Kidney epithelial cell (primary cell): ENCODE measurements at regions not wholly inside any gene's neighbourhood (a gene's known extent, or its start where the extent isn't known, plus 50 kb on each side); places are given as distances from the start of the nearest gene placed in this dataset.

Source experiments
- DNase-seq: peaks from one replicate; pipeline ENCODE4 v3.0.0-alpha.2; 2010; ENCODE audit warnings: low read depth
- H3K27me3 ChIP-seq: 2 replicates; pipeline ENCODE4 v1.6.0; 2011; ENCODE audit warnings: low read length; ENCODE audit not compliant: control insufficient read depth, insufficient read depth
- H3K36me3 ChIP-seq: 2 replicates; pipeline ENCODE4 v1.5.1; 2011; ENCODE audit warnings: low read length; ENCODE audit not compliant: control insufficient read depth, insufficient read depth
- H3K4me3 ChIP-seq: 2 replicates; pipeline ENCODE4 v1.5.1; 2011; ENCODE audit warnings: low read depth, mild to moderate bottlenecking, control low read depth, low read length
- TF ChIP-seq, protein P1 (sequence below): IDR thresholded peaks from 2 replicates; pipeline ENCODE4 v1.5.1; 2011; ENCODE audit warnings: mild to moderate bottlenecking, moderate library complexity, low read length, control low read depth, inconsistent platforms; ENCODE audit not compliant: insufficient read depth, poor library complexity, severe bottlenecking

DNA sequence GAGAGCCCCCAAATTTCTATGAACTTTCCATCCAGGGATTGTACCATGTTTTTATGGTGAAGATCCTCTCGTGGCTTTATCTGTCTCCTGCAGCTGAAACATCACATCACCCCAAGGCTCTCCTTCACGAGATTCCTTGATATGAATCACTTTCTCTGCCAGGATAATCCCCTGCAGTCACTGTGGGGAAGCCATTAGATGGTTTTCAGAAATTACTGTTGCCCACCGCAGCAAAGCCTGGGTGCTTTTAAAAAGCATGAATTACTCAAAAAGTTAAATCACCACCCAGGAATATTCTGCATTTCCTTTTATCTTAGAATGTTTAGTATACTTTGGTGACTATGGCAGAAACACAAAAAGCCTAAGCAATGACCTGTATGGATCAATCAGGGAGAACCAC, 428.4 kb upstream of the SLC14A2 start:
- Histone ChIP-seq H3K4me3 (no peak overlapping the region), H3K27me3 (no peaks in the 10 kb centered on the region), H3K36me3 (no peaks in the 10 kb centered on the region)
- TF ChIP-seq, protein P1, sequence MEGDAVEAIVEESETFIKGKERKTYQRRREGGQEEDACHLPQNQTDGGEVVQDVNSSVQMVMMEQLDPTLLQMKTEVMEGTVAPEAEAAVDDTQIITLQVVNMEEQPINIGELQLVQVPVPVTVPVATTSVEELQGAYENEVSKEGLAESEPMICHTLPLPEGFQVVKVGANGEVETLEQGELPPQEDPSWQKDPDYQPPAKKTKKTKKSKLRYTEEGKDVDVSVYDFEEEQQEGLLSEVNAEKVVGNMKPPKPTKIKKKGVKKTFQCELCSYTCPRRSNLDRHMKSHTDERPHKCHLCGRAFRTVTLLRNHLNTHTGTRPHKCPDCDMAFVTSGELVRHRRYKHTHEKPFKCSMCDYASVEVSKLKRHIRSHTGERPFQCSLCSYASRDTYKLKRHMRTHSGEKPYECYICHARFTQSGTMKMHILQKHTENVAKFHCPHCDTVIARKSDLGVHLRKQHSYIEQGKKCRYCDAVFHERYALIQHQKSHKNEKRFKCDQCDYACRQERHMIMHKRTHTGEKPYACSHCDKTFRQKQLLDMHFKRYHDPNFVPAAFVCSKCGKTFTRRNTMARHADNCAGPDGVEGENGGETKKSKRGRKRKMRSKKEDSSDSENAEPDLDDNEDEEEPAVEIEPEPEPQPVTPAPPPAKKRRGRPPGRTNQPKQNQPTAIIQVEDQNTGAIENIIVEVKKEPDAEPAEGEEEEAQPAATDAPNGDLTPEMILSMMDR = no peak
- no peak for DNase-seq

DNA sequence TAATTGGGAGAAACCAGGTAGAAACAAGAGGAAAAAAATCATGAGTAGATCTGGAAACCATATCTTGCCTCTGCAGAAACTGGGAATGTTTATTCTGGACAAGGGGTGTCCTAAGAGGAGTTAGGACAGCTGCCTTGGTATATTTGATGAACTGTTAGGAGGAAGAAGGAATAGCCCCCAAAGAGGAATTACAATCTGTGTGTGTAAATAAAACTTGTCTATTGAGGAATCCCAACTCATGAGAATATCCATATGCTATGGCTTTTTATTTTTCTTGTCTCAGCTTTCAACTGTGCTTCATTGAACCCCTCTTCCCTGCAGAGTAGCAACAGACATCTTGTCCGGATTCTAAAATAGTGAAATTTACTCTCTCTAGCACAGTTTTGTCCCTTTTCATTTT, 423.5 kb upstream of the SLC14A2 start:
- H3K27me3 ChIP-seq = no peaks in the 10 kb centered on the region
- no peak overlapping the region for H3K4me3 ChIP-seq
- DNase-seq = no peak
- H3K36me3 ChIP-seq = no peaks in the 10 kb centered on the region
- TF ChIP-seq, protein P1 = no peak

DNA sequence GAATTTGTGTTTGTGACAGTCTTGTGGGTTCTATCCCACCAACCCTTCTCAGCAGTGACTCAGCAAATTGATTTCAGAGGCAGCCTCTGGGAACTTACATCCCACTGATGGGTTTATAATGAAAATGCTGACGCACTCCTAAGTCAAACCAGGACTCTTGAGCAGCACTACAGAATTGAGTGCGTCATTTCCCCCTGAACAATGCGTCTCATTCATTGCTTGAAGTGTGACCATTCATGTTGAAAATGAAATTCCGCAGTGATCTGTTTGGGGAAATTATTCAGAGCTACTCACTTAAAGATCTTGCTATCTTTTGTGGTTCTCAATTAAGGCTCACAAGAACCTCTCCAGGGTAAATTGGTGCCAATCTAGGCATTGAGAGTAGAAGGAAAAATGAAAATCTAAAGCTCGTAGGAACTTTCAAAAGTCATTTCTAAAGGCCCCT, 417.7 kb upstream of the SLC14A2 start:
- peak; percentile 79 for DNase-seq
- H3K4me3 ChIP-seq = no peak overlapping the region

DNA sequence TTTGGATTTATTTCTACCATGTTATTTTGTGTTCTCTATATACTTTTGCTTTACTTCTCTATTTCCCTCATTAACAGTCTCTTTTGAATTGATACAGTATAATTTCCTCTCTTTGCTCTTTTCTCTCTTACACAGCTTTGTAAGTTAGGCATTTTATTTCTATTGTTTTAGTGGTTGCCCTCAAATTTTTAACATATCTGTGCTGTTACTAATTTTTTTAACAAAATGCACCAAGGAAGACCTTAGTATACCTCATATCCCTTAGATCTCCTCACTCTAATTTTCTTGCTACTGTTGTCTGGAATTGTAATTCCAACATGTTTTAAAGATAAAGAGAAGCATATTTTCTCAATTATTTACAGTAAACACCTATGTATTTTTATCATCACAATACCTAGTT, 416.8 kb upstream of the SLC14A2 start:
- H3K36me3 ChIP-seq = no peaks in the 10 kb centered on the region
- H3K27me3 ChIP-seq = no peaks in the 10 kb centered on the region
- no peak for DNase-seq
- TF ChIP-seq, protein P1 = no peak
- no peak overlapping the region for H3K4me3 ChIP-seq

More for the DNA sequence above, 417.7 kb upstream of the SLC14A2 start:
- TF ChIP-seq, protein P1 = no peak
- H3K27me3 ChIP-seq = no peaks in the 10 kb centered on the region
- no peaks in the 10 kb centered on the region for H3K36me3 ChIP-seq

DNA sequence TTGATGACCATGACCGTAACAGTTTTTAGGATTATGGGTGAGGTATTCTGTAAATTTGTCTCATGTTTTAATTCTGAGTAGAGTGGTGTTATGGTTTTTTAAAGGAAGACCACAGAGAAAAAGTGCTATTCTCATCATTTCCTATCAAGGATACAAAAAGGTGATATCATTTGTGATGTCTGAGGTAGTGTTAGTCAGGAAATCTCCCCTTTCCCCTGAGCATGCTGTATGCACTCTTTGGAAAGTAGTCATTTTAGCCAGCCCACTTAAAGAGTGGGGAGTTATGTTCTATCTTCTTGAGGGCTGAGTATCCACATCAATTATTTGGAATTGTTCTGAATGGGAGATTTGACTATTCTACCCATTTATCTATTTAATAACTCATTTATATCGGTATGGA, 414.2 kb upstream of the SLC14A2 start:
- TF ChIP-seq, protein P1 = no peak

DNA sequence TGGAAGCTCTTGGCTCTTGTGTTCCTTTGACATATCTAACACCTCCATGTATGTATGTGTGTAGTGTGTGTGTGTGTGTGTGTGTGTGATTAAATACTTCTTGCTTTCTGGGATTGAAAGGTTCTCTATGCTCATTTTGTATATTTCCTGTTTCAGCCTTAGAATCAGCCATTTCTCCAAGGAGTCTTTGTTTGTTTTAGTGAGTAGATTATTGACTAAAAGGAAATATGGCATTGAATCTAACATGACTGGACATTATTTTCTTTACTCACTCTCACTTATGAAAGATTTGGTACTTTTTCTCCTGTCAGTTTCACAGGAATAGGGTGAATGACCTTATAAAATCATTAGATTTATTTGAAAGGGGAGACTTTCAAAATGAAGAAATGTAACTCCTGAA, 413.8 kb upstream of the SLC14A2 start:
- Histone ChIP-seq H3K36me3 (no peaks in the 10 kb centered on the region), H3K27me3 (no peaks in the 10 kb centered on the region), H3K4me3 (no peak overlapping the region)
- no peak for DNase-seq
- TF ChIP-seq, protein P1 = no peak

More for the DNA sequence above, 414.2 kb upstream of the SLC14A2 start:
- Histone ChIP-seq H3K4me3 (no peak overlapping the region), H3K36me3 (no peaks in the 10 kb centered on the region), H3K27me3 (no peaks in the 10 kb centered on the region)
- DNase-seq = no peak
